ENCODE measurements at regions not wholly inside any gene's neighbourhood (a gene's known extent, or its start where the extent isn't known, plus 50 kb on each side); places are given as distances from the start of the nearest gene placed in this dataset.

GRCh38 chr2:64303250-64303649 lies 150.7 kb upstream of the LGALSL start:
- TF ChIP-seq CHD2 (IDR thresholded peaks at IDR 0.05; ENCODE audit: low read length) (no peak), ZNF274 (IDR thresholded peaks at IDR 0.05; ENCODE audit: borderline replicate concordance, extremely low read depth, low read length) (no peak), POLR2A (IDR thresholded peaks at IDR 0.05; ENCODE audit: control extremely low read depth in 1 of 2, low read depth in 2 of 2, low read length in 2 of 2) (no peak), RAD21 (IDR thresholded peaks at IDR 0.05 in 1 of 2, conservative IDR thresholded peaks at IDR 0.05 in 1 of 2; ENCODE audit: low read depth in 2 of 2, low read length in 2 of 2) (no peak), MAX (IDR thresholded peaks at IDR 0.05) (no peak), CTCF (IDR thresholded peaks at IDR 0.05; ENCODE audit: control extremely low read depth in 1 of 3, insufficient read depth in 1 of 3, low read depth in 1 of 3, low read length in 3 of 3) (no peak), MAFK (IDR thresholded peaks at IDR 0.05; ENCODE audit: low read depth, low read length) (no peak)

All from H1 (cell line).